SK-N-SH treated with all-trans-retinoic acid at 6 μM for 48 hours (cell line): ENCODE measurements at regions not wholly inside any gene's neighbourhood (a gene's known extent, or its start where the extent isn't known, plus 50 kb on each side); places are given as distances from the start of the nearest gene placed in this dataset.

ENCODE experiments used
- ATAC-seq: fragments of 200-7000 bp; cut with Tn5 transposase; 3 replicates; pipeline ENCODE4 v1.9.1; 2020; ENCODE audit warnings: mild to moderate bottlenecking, moderate library complexity
- ARNTL ChIP-seq: fragments of 450-650 bp; formaldehyde crosslinking; IDR thresholded peaks from 2 replicates; pipeline ENCODE4 v1.5.0; 2020; ENCODE audit warnings: low read depth, mild to moderate bottlenecking, moderate library complexity, borderline replicate concordance
- BACH2 ChIP-seq: fragments of 250-450 bp; sonication (Bioruptor Pico); IDR thresholded peaks from 2 replicates; pipeline ENCODE4 v1.9.0; 2021; ENCODE audit warnings: mild to moderate bottlenecking, borderline replicate concordance
- CREB5 ChIP-seq: fragments of 250-450 bp; sonication (Bioruptor Pico); IDR thresholded peaks from 2 replicates; pipeline ENCODE4 v1.5.1; 2020; ENCODE audit warnings: low read depth, mild to moderate bottlenecking, moderate library complexity
- CSDC2 ChIP-seq: fragments of 250-450 bp; sonication (Bioruptor Pico); IDR thresholded peaks from 2 replicates; pipeline ENCODE4 v1.5.0; 2020; ENCODE audit warnings: mild to moderate bottlenecking, moderate library complexity
- ESRRG ChIP-seq: fragments of 250-450 bp; sonication (Bioruptor Pico); IDR thresholded peaks from 2 replicates; pipeline ENCODE4 v1.6.1; 2021; ENCODE audit warnings: mild to moderate bottlenecking
- GLIS3 ChIP-seq: fragments of 250-450 bp; sonication (Bioruptor Pico); IDR thresholded peaks from 2 replicates; pipeline ENCODE4 v1.5.0; 2020; ENCODE audit warnings: mild to moderate bottlenecking, moderate library complexity
- PATZ1 ChIP-seq: fragments of 250-450 bp; sonication (Bioruptor Pico); IDR thresholded peaks from 2 replicates; pipeline ENCODE4 v1.8.0; 2020; ENCODE audit warnings: mild to moderate bottlenecking, moderate library complexity, borderline replicate concordance
- POU6F1 ChIP-seq: fragments of 250-450 bp; sonication (Bioruptor Pico); IDR thresholded peaks from 2 replicates; pipeline ENCODE4 v1.8.0; 2021; ENCODE audit warnings: low read depth, mild to moderate bottlenecking, moderate library complexity, borderline replicate concordance
- RARB ChIP-seq: fragments of 250-450 bp; sonication (Bioruptor Pico); IDR thresholded peaks from 2 replicates; pipeline ENCODE4 v1.8.0; 2021; ENCODE audit warnings: mild to moderate bottlenecking, moderate library complexity
- SNAI2 ChIP-seq: fragments of 250-450 bp; sonication (Bioruptor Pico); IDR thresholded peaks from 2 replicates; pipeline ENCODE4 v1.5.0; 2020; ENCODE audit warnings: mild to moderate bottlenecking, moderate library complexity
- TCF4 ChIP-seq: fragments of 250-450 bp; sonication (Bioruptor Pico); IDR thresholded peaks from 2 replicates; pipeline ENCODE4 v1.8.0; 2021; ENCODE audit warnings: mild to moderate bottlenecking, moderate library complexity, borderline replicate concordance
- TOX ChIP-seq: fragments of 250-450 bp; sonication (Bioruptor Pico); IDR thresholded peaks from 2 replicates; pipeline ENCODE4 v1.8.0; 2021; ENCODE audit warnings: mild to moderate bottlenecking, moderate library complexity, borderline replicate concordance
- TSHZ2 ChIP-seq: fragments of 250-450 bp; sonication (Bioruptor Pico); IDR thresholded peaks from 2 replicates; pipeline ENCODE4 v1.5.0; 2020; ENCODE audit warnings: mild to moderate bottlenecking, moderate library complexity
- ZFP3 ChIP-seq: fragments of 250-450 bp; sonication (Bioruptor Pico); IDR thresholded peaks from 2 replicates; pipeline ENCODE4 v1.5.0; 2020; ENCODE audit warnings: mild to moderate bottlenecking, moderate library complexity
- ZFP30 ChIP-seq: fragments of 450-650 bp; formaldehyde crosslinking; IDR thresholded peaks from 2 replicates; pipeline ENCODE4 v1.5.0; 2022; ENCODE audit warnings: mild to moderate bottlenecking, moderate library complexity
- ZNF565 ChIP-seq: fragments of 450-650 bp; formaldehyde crosslinking; conservative IDR thresholded peaks from 2 replicates; pipeline ENCODE4 v1.5.0; 2020; ENCODE audit warnings: low read depth, mild to moderate bottlenecking, moderate library complexity
- ZNF8 ChIP-seq: fragments of 450-650 bp; formaldehyde crosslinking; IDR thresholded peaks from 2 replicates; pipeline ENCODE4 v1.5.0; 2020; ENCODE audit warnings: mild to moderate bottlenecking, moderate library complexity

GRCh38 chr21:18163956-18164355 lies 80.7 kb upstream of the CHODL start:
- ATAC-seq, result no peak
- no peak for TF ChIP-seq TSHZ2 (CRISPR knock-in tag)
- TF ChIP-seq ZFP30 (CRISPR knock-in tag), result no peak
- no peak for TF ChIP-seq CREB5
- TF ChIP-seq PATZ1 (CRISPR knock-in tag), result no peak
- no peak for TF ChIP-seq ARNTL (CRISPR knock-in tag)
- TF ChIP-seq, all 23 proteins: peak for 0

- no peak for TF ChIP-seq ZNF8
- no peak for TF ChIP-seq TCF4
- TF ChIP-seq TOX (CRISPR knock-in tag), result no peak
- TF ChIP-seq BACH2 (CRISPR knock-in tag), result no peak
- no peak for TF ChIP-seq POU6F1 (CRISPR knock-in tag)
- no peak for TF ChIP-seq ZFP3 (CRISPR knock-in tag)
- no peak for ATAC-seq
Observed at GRCh38 chr21:18161841-18162240, 82.8 kb upstream of the CHODL start.

- no peak for TF ChIP-seq TSHZ2 (CRISPR knock-in tag)
- no peak for ATAC-seq
Observed at GRCh38 chr21:18157406-18157805, 87.2 kb upstream of the CHODL start.

- TF ChIP-seq GLIS3 (CRISPR knock-in tag), result no peak
- no peak for TF ChIP-seq TOX (CRISPR knock-in tag)
- no peak for TF ChIP-seq CSDC2 (CRISPR knock-in tag)
- TF ChIP-seq ZNF8, result no peak
- TF ChIP-seq RARB (CRISPR knock-in tag), result no peak
- no peak for TF ChIP-seq PATZ1 (CRISPR knock-in tag)
- TF ChIP-seq ARNTL (CRISPR knock-in tag), result no peak
- TF ChIP-seq ESRRG (CRISPR knock-in tag), result no peak
- TF ChIP-seq SNAI2 (CRISPR knock-in tag), result no peak
- no peak for TF ChIP-seq ZNF565 (CRISPR knock-in tag)
- TF ChIP-seq TCF4, result no peak
- no peak for ATAC-seq
Observed at GRCh38 chr21:18155508-18156193, 89.0 kb upstream of the CHODL start.
